ENCODE measurements at regions not wholly inside any gene's neighbourhood (a gene's known extent, or its start where the extent isn't known, plus 50 kb on each side); places are given as distances from the start of the nearest gene placed in this dataset.

- Histone ChIP-seq H3K4me1 (no peaks in the 10 kb centered on the region), H3K4me3 (ENCODE audit: low read depth, low read length) (no peak overlapping the region), H3K27me3 (replicated peaks; ENCODE audit: control insufficient read depth, insufficient read depth, low read length) (no peaks in the 10 kb centered on the region), H3K36me3 (ENCODE audit: control insufficient read depth, insufficient read depth, low read length) (no peaks in the 10 kb centered on the region), H3K9me3 (no peaks in the 10 kb centered on the region)
- no peaks in the 10 kb centered on the region for H3K9me3 Mint-ChIP-seq (ENCODE audit: unreplicated experiment)
- no peak overlapping the region for H3K27ac Mint-ChIP-seq (ENCODE audit: unreplicated experiment)
- H3K27me3 Mint-ChIP-seq (ENCODE audit: insufficient read depth, unreplicated experiment), result no peaks in the 10 kb centered on the region
- no TSS peak for BruUV-seq (replicated peaks)
- no peak for DNase-seq
- intact Hi-C loops (cut with micrococcal nuclease; ENCODE audit: unreplicated experiment), result loop anchor here (1.0 to 2.0 kb wide), 2 partner anchors 493 to 566 kb away; no protein-coding TSS in a partner anchor
- POLR2A ChIA-PET, result no interaction called here
- TF ChIP-seq CTCF (IDR thresholded peaks at IDR 0.05; ENCODE audit: insufficient read depth in 1 of 2, low read depth in 1 of 2, low read length in 1 of 2, severe bottlenecking in 1 of 2, unreplicated experiment in 1 of 2), result peak in 1 of 2 experiments; percentile 32
- no peaks in the 10 kb centered on the region for H3K36me3 Mint-ChIP-seq (ENCODE audit: insufficient read depth, unreplicated experiment)
- H3K4me1 Mint-ChIP-seq (ENCODE audit: low read depth, unreplicated experiment), result no peaks in the 10 kb centered on the region
- no peak overlapping the region for H3K4me3 Mint-ChIP-seq (ENCODE audit: unreplicated experiment)
- CTCF ChIA-PET, result interaction anchor here (1.0 kb wide), 1 partner anchor 412 kb away, joined by 4 read pairs; no protein-coding TSS in a partner anchor
These were observed 271.4 kb downstream of the TBX15 start for GRCh38 chr1:118716775-118717174.

- no TSS peak for BruUV-seq (replicated peaks)
- DNase-seq, result no peak
- no peaks in the 10 kb centered on the region for H3K36me3 ChIP-seq (ENCODE audit: control insufficient read depth, insufficient read depth, low read length)
- H3K9me3 Mint-ChIP-seq (ENCODE audit: unreplicated experiment), result no peaks in the 10 kb centered on the region
- H3K9me3 ChIP-seq, result no peaks in the 10 kb centered on the region
- H3K27ac Mint-ChIP-seq (ENCODE audit: unreplicated experiment), result no peak overlapping the region
- no peaks in the 10 kb centered on the region for H3K27me3 Mint-ChIP-seq (ENCODE audit: insufficient read depth, unreplicated experiment)
- H3K4me3 Mint-ChIP-seq (ENCODE audit: unreplicated experiment), result no peak overlapping the region
- CTCF ChIA-PET, result no interaction called here
- H3K27me3 ChIP-seq (replicated peaks; ENCODE audit: control insufficient read depth, insufficient read depth, low read length), result no peaks in the 10 kb centered on the region
- no peaks in the 10 kb centered on the region for H3K4me1 Mint-ChIP-seq (ENCODE audit: low read depth, unreplicated experiment)
- no peak overlapping the region for H3K4me3 ChIP-seq (ENCODE audit: low read depth, low read length)
- no peaks in the 10 kb centered on the region for H3K4me1 ChIP-seq
- H3K36me3 Mint-ChIP-seq (ENCODE audit: insufficient read depth, unreplicated experiment), result no peaks in the 10 kb centered on the region
- intact Hi-C loops (cut with micrococcal nuclease; ENCODE audit: unreplicated experiment), result no loop called here
- POLR2A ChIA-PET, result no interaction called here
- TF ChIP-seq CTCF (IDR thresholded peaks at IDR 0.05; ENCODE audit: insufficient read depth in 1 of 2, low read depth in 1 of 2, low read length in 1 of 2, severe bottlenecking in 1 of 2, unreplicated experiment in 1 of 2), result no peak
These were observed 276.8 kb downstream of the TBX15 start for GRCh38 chr1:118711356-118711755.

- Mint-ChIP-seq H3K27me3 (ENCODE audit: insufficient read depth, unreplicated experiment) (peaks cover 6% of the 10 kb centered on the region), H3K27ac (ENCODE audit: unreplicated experiment) (no peak overlapping the region), H3K36me3 (ENCODE audit: insufficient read depth, unreplicated experiment) (no peaks in the 10 kb centered on the region), H3K4me1 (ENCODE audit: low read depth, unreplicated experiment) (no peaks in the 10 kb centered on the region), H3K9me3 (ENCODE audit: unreplicated experiment) (no peaks in the 10 kb centered on the region), H3K4me3 (ENCODE audit: unreplicated experiment) (no peak overlapping the region)
- H3K36me3 ChIP-seq (ENCODE audit: control insufficient read depth, insufficient read depth, low read length), result no peaks in the 10 kb centered on the region
- TF ChIP-seq CTCF (IDR thresholded peaks at IDR 0.05; ENCODE audit: insufficient read depth in 1 of 2, low read depth in 1 of 2, low read length in 1 of 2, severe bottlenecking in 1 of 2, unreplicated experiment in 1 of 2), result no peak
- no peaks in the 10 kb centered on the region for H3K4me1 ChIP-seq
- ChIA-PET CTCF (no interaction called here), POLR2A (no interaction called here)
- H3K9me3 ChIP-seq, result no peaks in the 10 kb centered on the region
- BruUV-seq (replicated peaks), result no TSS peak
- H3K27me3 ChIP-seq (replicated peaks; ENCODE audit: control insufficient read depth, insufficient read depth, low read length), result no peaks in the 10 kb centered on the region
- H3K4me3 ChIP-seq (ENCODE audit: low read depth, low read length), result no peak overlapping the region
- no peak for DNase-seq
- intact Hi-C loops (cut with micrococcal nuclease; ENCODE audit: unreplicated experiment), result no loop called here
These were observed 289.2 kb downstream of the TBX15 start for GRCh38 chr1:118698911-118699310.
